ENCODE measurements at regions not wholly inside any gene's neighbourhood (a gene's known extent, or its start where the extent isn't known, plus 50 kb on each side); places are given as distances from the start of the nearest gene placed in this dataset.

GRCh38 chr13:69274231-69274630, 833.4 kb upstream of the ATXN8OS start:
- TF ChIP-seq CTCF (IDR thresholded peaks at IDR 0.05; ENCODE audit: low read length) (no peak), EZH2phosphoT487 (IDR thresholded peaks at IDR 0.05; ENCODE audit: low read length) (no peak), EZH2 (optimal IDR thresholded peaks at IDR 0.05; ENCODE audit: low read depth, low read length) (no peak)
